ENCODE measurements at regions not wholly inside any gene's neighbourhood (a gene's known extent, or its start where the extent isn't known, plus 50 kb on each side); places are given as distances from the start of the nearest gene placed in this dataset.
A peak's percentile ranks its signal among the peaks of the same experiment; 100 is the strongest.

DNA sequence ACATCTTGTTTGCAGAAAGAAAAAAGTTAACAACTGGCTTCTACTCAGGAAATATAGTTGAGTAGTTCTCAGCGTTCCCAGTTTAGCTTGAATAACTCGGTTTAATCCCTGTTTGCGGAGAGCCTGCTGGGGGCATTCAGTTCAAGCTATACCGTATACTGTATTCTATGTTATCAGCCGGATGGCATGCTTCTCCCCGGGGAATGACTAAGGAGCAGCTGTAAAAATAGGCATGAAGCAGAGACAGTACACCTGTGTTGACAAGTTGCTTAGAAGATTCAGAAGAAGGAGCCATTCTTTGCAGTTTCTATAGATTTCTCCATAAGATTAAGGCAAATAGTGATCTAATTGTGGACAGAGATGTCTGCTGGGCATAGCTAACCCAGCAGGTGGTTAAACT, 267.8 kb upstream of the NCAM2 start:
- no peaks in the 10 kb centered on the region for H3K9me3 ChIP-seq (ENCODE audit: control insufficient read depth, low read length)
- no peak overlapping the region for H3K14ac ChIP-seq (ENCODE audit: low read length in 2 of 2)
- no peak overlapping the region for H3K4ac ChIP-seq (ENCODE audit: low read depth in 1 of 2, low read length in 2 of 2)
- no peak overlapping the region for H2BK12ac ChIP-seq (ENCODE audit: low read length in 2 of 2)
- DNase-seq, result no peak
- no peaks in the 10 kb centered on the region for H3K27me3 ChIP-seq (ENCODE audit: control insufficient read depth in 1 of 2, insufficient read depth in 1 of 2, low read length in 2 of 2)
- H3K27ac ChIP-seq (ENCODE audit: low read length, poor library complexity, severe bottlenecking), result peak overlapping the region; percentile 58
- no peak overlapping the region for H3K4me3 ChIP-seq (ENCODE audit: insufficient read depth in 1 of 2, low read depth in 1 of 2, low read length in 2 of 2)
- H2BK15ac ChIP-seq (ENCODE audit: low read depth, poor library complexity, severe bottlenecking), result no peak overlapping the region
- H2BK5ac ChIP-seq (ENCODE audit: low read depth, low read length, poor library complexity, severe bottlenecking), result no peak overlapping the region
- H3K4me2 ChIP-seq (ENCODE audit: low read length, poor library complexity, severe bottlenecking), result no peak overlapping the region
- H2AFZ ChIP-seq (ENCODE audit: low read depth, low read length), result no peak overlapping the region
- no peak overlapping the region for H3K9ac ChIP-seq (ENCODE audit: low read length)
- no peak overlapping the region for H3K23ac ChIP-seq (ENCODE audit: low read length in 2 of 2)
- H3K4me1 ChIP-seq (ENCODE audit: control insufficient read depth, insufficient read depth, low read depth, low read length), result peaks cover 2% of the 10 kb centered on the region
- no peak overlapping the region for H2BK120ac ChIP-seq (ENCODE audit: low read depth, low read length)
- no peaks in the 10 kb centered on the region for H3K36me3 ChIP-seq (ENCODE audit: control insufficient read depth in 1 of 2, insufficient read depth in 2 of 2, low read depth in 1 of 2, low read length in 2 of 2)
- 81% methylated on average over 6 of the region's 6 CpGs for WGBS
- no peak overlapping the region for H4K91ac ChIP-seq (ENCODE audit: low read length)
- no peak overlapping the region for H3K18ac ChIP-seq (ENCODE audit: low read depth in 1 of 2, low read length in 2 of 2)
- no peaks in the 10 kb centered on the region for H3K79me1 ChIP-seq (replicated peaks; ENCODE audit: low read length, poor library complexity, severe bottlenecking)
- no peak overlapping the region for H4K8ac ChIP-seq (ENCODE audit: low read length)
- no peak overlapping the region for H2AK5ac ChIP-seq (ENCODE audit: low read length, severe bottlenecking)

- H2BK120ac ChIP-seq (ENCODE audit: low read depth, low read length), result no peak overlapping the region
- no peak overlapping the region for H3K23ac ChIP-seq (ENCODE audit: low read length in 2 of 2)
- H3K4me2 ChIP-seq (ENCODE audit: low read length, poor library complexity, severe bottlenecking), result no peak overlapping the region
- no peak for DNase-seq
- H3K79me1 ChIP-seq (replicated peaks; ENCODE audit: low read length, poor library complexity, severe bottlenecking), result no peaks in the 10 kb centered on the region
- H3K18ac ChIP-seq (ENCODE audit: low read depth in 1 of 2, low read length in 2 of 2), result no peak overlapping the region
- no peak overlapping the region for H2AFZ ChIP-seq (ENCODE audit: low read depth, low read length)
- WGBS, result no CpG with 5 or more reads among the region's 1 CpG
- H3K4me3 ChIP-seq (ENCODE audit: insufficient read depth in 1 of 2, low read depth in 1 of 2, low read length in 2 of 2), result no peak overlapping the region
- no peaks in the 10 kb centered on the region for H3K4me1 ChIP-seq (ENCODE audit: control insufficient read depth, insufficient read depth, low read depth, low read length)
- H3K9ac ChIP-seq (ENCODE audit: low read length), result no peak overlapping the region
- H4K91ac ChIP-seq (ENCODE audit: low read length), result no peak overlapping the region
- H3K27ac ChIP-seq (ENCODE audit: low read length, poor library complexity, severe bottlenecking), result no peak overlapping the region
- no peak overlapping the region for H2BK5ac ChIP-seq (ENCODE audit: low read depth, low read length, poor library complexity, severe bottlenecking)
- H2AK5ac ChIP-seq (ENCODE audit: low read length, severe bottlenecking), result no peak overlapping the region
- no peak overlapping the region for H3K4ac ChIP-seq (ENCODE audit: low read depth in 1 of 2, low read length in 2 of 2)
- no peak overlapping the region for H4K8ac ChIP-seq (ENCODE audit: low read length)
- H3K27me3 ChIP-seq (ENCODE audit: control insufficient read depth in 1 of 2, insufficient read depth in 1 of 2, low read length in 2 of 2), result no peaks in the 10 kb centered on the region
- H2BK12ac ChIP-seq (ENCODE audit: low read length in 2 of 2), result no peak overlapping the region
- no peaks in the 10 kb centered on the region for H3K36me3 ChIP-seq (ENCODE audit: control insufficient read depth in 1 of 2, insufficient read depth in 2 of 2, low read depth in 1 of 2, low read length in 2 of 2)
- no peak overlapping the region for H3K14ac ChIP-seq (ENCODE audit: low read length in 2 of 2)
- H2BK15ac ChIP-seq (ENCODE audit: low read depth, poor library complexity, severe bottlenecking), result no peak overlapping the region
- H3K9me3 ChIP-seq (ENCODE audit: control insufficient read depth, low read length), result no peaks in the 10 kb centered on the region
These were observed 263.0 kb upstream of the NCAM2 start for GRCh38 chr21:20735257-20735656.

- H2BK12ac ChIP-seq (ENCODE audit: low read length in 2 of 2), result no peak overlapping the region
- H2BK5ac ChIP-seq (ENCODE audit: low read depth, low read length, poor library complexity, severe bottlenecking), result no peak overlapping the region
- no peak overlapping the region for H2BK15ac ChIP-seq (ENCODE audit: low read depth, poor library complexity, severe bottlenecking)
- no peaks in the 10 kb centered on the region for H3K79me1 ChIP-seq (replicated peaks; ENCODE audit: low read length, poor library complexity, severe bottlenecking)
- H3K36me3 ChIP-seq (ENCODE audit: control insufficient read depth in 1 of 2, insufficient read depth in 2 of 2, low read depth in 1 of 2, low read length in 2 of 2), result no peaks in the 10 kb centered on the region
- H3K14ac ChIP-seq (ENCODE audit: low read length in 2 of 2), result no peak overlapping the region
- no peaks in the 10 kb centered on the region for H3K4me1 ChIP-seq (ENCODE audit: control insufficient read depth, insufficient read depth, low read depth, low read length)
- H3K9me3 ChIP-seq (ENCODE audit: control insufficient read depth, low read length), result no peaks in the 10 kb centered on the region
- no peak overlapping the region for H2AFZ ChIP-seq (ENCODE audit: low read depth, low read length)
- no peak overlapping the region for H2BK120ac ChIP-seq (ENCODE audit: low read depth, low read length)
- no peak for DNase-seq
- no peak overlapping the region for H3K23ac ChIP-seq (ENCODE audit: low read length in 2 of 2)
- no peak overlapping the region for H4K91ac ChIP-seq (ENCODE audit: low read length)
- H3K4ac ChIP-seq (ENCODE audit: low read depth in 1 of 2, low read length in 2 of 2), result no peak overlapping the region
- H3K27me3 ChIP-seq (ENCODE audit: control insufficient read depth in 1 of 2, insufficient read depth in 1 of 2, low read length in 2 of 2), result no peaks in the 10 kb centered on the region
- no peak overlapping the region for H4K8ac ChIP-seq (ENCODE audit: low read length)
- H3K4me2 ChIP-seq (ENCODE audit: low read length, poor library complexity, severe bottlenecking), result no peak overlapping the region
- no peak overlapping the region for H3K4me3 ChIP-seq (ENCODE audit: insufficient read depth in 1 of 2, low read depth in 1 of 2, low read length in 2 of 2)
- no peak overlapping the region for H3K27ac ChIP-seq (ENCODE audit: low read length, poor library complexity, severe bottlenecking)
- H2AK5ac ChIP-seq (ENCODE audit: low read length, severe bottlenecking), result no peak overlapping the region
- H3K9ac ChIP-seq (ENCODE audit: low read length), result no peak overlapping the region
- H3K18ac ChIP-seq (ENCODE audit: low read depth in 1 of 2, low read length in 2 of 2), result no peak overlapping the region
These were observed 260.8 kb upstream of the NCAM2 start for GRCh38 chr21:20737227-20737913.

GRCh38 chr21:20739421-20739820, 258.8 kb upstream of the NCAM2 start:
- DNase-seq, result no peak
- H2BK120ac ChIP-seq (ENCODE audit: low read depth, low read length), result no peak overlapping the region
- H2AFZ ChIP-seq (ENCODE audit: low read depth, low read length), result no peak overlapping the region
- H3K23ac ChIP-seq (ENCODE audit: low read length in 2 of 2), result no peak overlapping the region
- H2AK5ac ChIP-seq (ENCODE audit: low read length, severe bottlenecking), result no peak overlapping the region
- H2BK15ac ChIP-seq (ENCODE audit: low read depth, poor library complexity, severe bottlenecking), result no peak overlapping the region
- no peaks in the 10 kb centered on the region for H3K27me3 ChIP-seq (ENCODE audit: control insufficient read depth in 1 of 2, insufficient read depth in 1 of 2, low read length in 2 of 2)
- no peak overlapping the region for H4K8ac ChIP-seq (ENCODE audit: low read length)
- H3K36me3 ChIP-seq (ENCODE audit: control insufficient read depth in 1 of 2, insufficient read depth in 2 of 2, low read depth in 1 of 2, low read length in 2 of 2), result no peaks in the 10 kb centered on the region
- H3K4me1 ChIP-seq (ENCODE audit: control insufficient read depth, insufficient read depth, low read depth, low read length), result no peaks in the 10 kb centered on the region
- H3K4me3 ChIP-seq (ENCODE audit: insufficient read depth in 1 of 2, low read depth in 1 of 2, low read length in 2 of 2), result no peak overlapping the region
- no peak overlapping the region for H3K27ac ChIP-seq (ENCODE audit: low read length, poor library complexity, severe bottlenecking)
- H3K14ac ChIP-seq (ENCODE audit: low read length in 2 of 2), result no peak overlapping the region
- no peak overlapping the region for H3K4ac ChIP-seq (ENCODE audit: low read depth in 1 of 2, low read length in 2 of 2)
- no peak overlapping the region for H3K4me2 ChIP-seq (ENCODE audit: low read length, poor library complexity, severe bottlenecking)
- no peak overlapping the region for H3K9ac ChIP-seq (ENCODE audit: low read length)
- no peak overlapping the region for H2BK12ac ChIP-seq (ENCODE audit: low read length in 2 of 2)
- no peak overlapping the region for H2BK5ac ChIP-seq (ENCODE audit: low read depth, low read length, poor library complexity, severe bottlenecking)
- H3K79me1 ChIP-seq (replicated peaks; ENCODE audit: low read length, poor library complexity, severe bottlenecking), result no peaks in the 10 kb centered on the region
- H3K9me3 ChIP-seq (ENCODE audit: control insufficient read depth, low read length), result no peaks in the 10 kb centered on the region
- WGBS, result 69% methylated on average over 5 of the region's 5 CpGs
- H4K91ac ChIP-seq (ENCODE audit: low read length), result no peak overlapping the region
- H3K18ac ChIP-seq (ENCODE audit: low read depth in 1 of 2, low read length in 2 of 2), result no peak overlapping the region

Measured in mesenchymal stem cell (in vitro differentiated cells and primary cell).